ENCODE measurements at regions not wholly inside any gene's neighbourhood (a gene's known extent, or its start where the extent isn't known, plus 50 kb on each side); places are given as distances from the start of the nearest gene placed in this dataset. TPM values are rescaled to one million over a fixed set of nuclear protein-coding genes. Genes with fewer than 3 reads are reported as not detected.
A peak's percentile ranks its signal among the peaks of the same experiment; 100 is the strongest.

DNA sequence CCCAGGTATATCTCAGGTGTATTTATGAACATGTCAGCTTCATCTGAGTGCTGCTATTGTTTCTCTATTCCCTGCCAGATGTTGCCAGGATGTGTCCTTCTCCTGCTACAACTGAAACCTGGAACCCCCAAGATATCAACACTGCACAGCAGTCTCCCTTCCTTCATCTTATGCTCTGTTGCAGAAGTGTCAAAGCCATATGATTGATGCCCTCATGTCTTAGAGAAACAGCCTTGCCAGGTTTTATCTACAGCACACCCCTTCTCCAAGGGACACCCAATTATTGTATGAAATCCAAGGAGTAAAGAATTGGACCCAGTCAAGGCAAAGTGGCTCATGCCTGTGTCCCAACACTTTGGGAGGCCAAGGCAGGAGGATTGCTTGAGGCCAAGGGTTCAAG, 60.5 kb upstream of the GHITM start:
- H3K4me1 ChIP-seq: no peaks in the 10 kb centered on the region
- H3K27me3 ChIP-seq: no peaks in the 10 kb centered on the region
- no peak overlapping the region for H3K4me3 ChIP-seq
- no peaks in the 10 kb centered on the region for H3K9me3 ChIP-seq
- no peak for DNase-seq
- no peak overlapping the region for H3K27ac ChIP-seq
- H3K36me3 ChIP-seq: no peaks in the 10 kb centered on the region
- no peak for TF ChIP-seq POLR2A (IDR thresholded peaks at IDR 0.05)
- TF ChIP-seq, protein P1, sequence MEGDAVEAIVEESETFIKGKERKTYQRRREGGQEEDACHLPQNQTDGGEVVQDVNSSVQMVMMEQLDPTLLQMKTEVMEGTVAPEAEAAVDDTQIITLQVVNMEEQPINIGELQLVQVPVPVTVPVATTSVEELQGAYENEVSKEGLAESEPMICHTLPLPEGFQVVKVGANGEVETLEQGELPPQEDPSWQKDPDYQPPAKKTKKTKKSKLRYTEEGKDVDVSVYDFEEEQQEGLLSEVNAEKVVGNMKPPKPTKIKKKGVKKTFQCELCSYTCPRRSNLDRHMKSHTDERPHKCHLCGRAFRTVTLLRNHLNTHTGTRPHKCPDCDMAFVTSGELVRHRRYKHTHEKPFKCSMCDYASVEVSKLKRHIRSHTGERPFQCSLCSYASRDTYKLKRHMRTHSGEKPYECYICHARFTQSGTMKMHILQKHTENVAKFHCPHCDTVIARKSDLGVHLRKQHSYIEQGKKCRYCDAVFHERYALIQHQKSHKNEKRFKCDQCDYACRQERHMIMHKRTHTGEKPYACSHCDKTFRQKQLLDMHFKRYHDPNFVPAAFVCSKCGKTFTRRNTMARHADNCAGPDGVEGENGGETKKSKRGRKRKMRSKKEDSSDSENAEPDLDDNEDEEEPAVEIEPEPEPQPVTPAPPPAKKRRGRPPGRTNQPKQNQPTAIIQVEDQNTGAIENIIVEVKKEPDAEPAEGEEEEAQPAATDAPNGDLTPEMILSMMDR (IDR thresholded peaks at IDR 0.05): no peak
- intact Hi-C loops (cut with DNase I; ENCODE audit: low total_unique reads): no loop called here

DNA sequence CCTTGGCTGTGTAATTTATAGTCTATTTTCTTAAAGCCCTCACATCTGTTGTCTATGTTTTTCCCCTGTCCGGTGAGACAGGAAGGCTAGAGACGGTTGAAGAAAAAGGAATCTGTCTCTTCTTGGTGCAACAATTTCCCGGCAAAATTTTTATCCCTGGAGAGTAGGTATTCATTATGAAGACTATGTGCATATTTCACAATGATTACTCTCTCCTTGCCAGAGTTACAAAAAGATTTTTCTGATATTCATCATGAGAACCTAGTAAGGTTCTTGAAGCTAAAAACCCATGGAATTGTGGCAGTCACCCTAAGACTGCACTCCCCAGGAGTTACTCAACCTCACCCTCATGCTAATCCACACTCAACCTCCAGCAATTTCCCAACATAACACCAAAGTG, 55.0 kb upstream of the GHITM start:
- no peak for DNase-seq
- TF ChIP-seq, protein P1 (IDR thresholded peaks at IDR 0.05): no peak
- TF ChIP-seq POLR2A (IDR thresholded peaks at IDR 0.05): no peak
- intact Hi-C loops (cut with DNase I; ENCODE audit: low total_unique reads): no loop called here
- no peaks in the 10 kb centered on the region for H3K9me3 ChIP-seq
- H3K27me3 ChIP-seq: no peaks in the 10 kb centered on the region
- no peak overlapping the region for H3K4me3 ChIP-seq
- H3K27ac ChIP-seq: no peak overlapping the region
- H3K4me1 ChIP-seq: no peaks in the 10 kb centered on the region
- no peaks in the 10 kb centered on the region for H3K36me3 ChIP-seq

DNA sequence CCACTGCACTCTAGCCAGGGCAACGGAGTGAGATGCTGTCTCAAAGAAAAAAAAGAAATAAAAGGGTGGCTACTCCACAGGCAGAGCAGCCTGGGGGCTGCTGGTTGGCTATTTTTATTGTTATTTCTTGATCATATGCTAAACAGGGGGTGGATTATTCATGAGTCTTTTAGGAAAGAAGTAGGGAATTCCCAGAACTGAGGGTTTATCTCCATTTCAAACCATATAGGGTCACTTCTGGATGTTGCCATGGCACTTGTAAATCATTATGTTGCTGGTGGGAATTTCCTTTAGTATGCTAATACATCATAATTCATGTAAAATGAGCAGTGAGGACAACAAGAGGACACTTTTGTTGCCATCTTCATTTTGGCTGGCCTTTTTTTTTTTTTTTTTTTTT, 52.1 kb upstream of the GHITM start:
- H3K36me3 ChIP-seq: no peaks in the 10 kb centered on the region
- no peak for TF ChIP-seq POLR2A (IDR thresholded peaks at IDR 0.05)
- TF ChIP-seq, protein P1 (IDR thresholded peaks at IDR 0.05): no peak

DNA sequence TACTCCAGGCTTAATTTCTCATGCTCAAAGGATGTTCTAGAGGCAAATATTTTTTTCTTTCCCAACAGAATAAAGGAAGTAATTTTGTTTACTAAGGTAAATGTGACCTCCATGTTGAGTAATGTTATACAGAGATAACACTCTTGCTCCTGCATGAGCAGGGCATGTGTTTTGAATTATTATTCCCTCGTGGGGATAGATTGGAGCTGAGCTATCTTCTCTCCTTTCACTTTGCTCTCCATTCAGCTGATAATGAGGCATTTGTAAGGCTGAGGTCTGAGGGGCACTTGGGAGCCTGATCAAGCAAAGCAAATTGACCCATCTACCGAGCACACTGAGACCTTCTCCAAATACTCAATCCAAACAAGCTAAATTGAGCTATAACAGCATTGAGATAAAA, 50.7 kb upstream of the GHITM start:
- Histone ChIP-seq H3K36me3 (no peaks in the 10 kb centered on the region), H3K27ac (peak overlapping the region in 1 of 2 donors; percentile 8), H3K9me3 (no peaks in the 10 kb centered on the region), H3K27me3 (no peaks in the 10 kb centered on the region), H3K4me1 (no peaks in the 10 kb centered on the region), H3K4me3 (no peak overlapping the region)
- no peak for DNase-seq
- intact Hi-C loops (cut with DNase I; ENCODE audit: low total_unique reads): no loop called here
- TF ChIP-seq, protein P1 (IDR thresholded peaks at IDR 0.05): no peak
- TF ChIP-seq POLR2A (IDR thresholded peaks at IDR 0.05): no peak

More for the DNA sequence above, 52.1 kb upstream of the GHITM start:
- H3K27me3 ChIP-seq: no peaks in the 10 kb centered on the region
- H3K9me3 ChIP-seq: no peaks in the 10 kb centered on the region
- H3K27ac ChIP-seq: no peak overlapping the region
- H3K4me1 ChIP-seq: no peaks in the 10 kb centered on the region
- DNase-seq: no peak
- intact Hi-C loops (cut with DNase I; ENCODE audit: low total_unique reads): no loop called here
- no peak overlapping the region for H3K4me3 ChIP-seq

DNA sequence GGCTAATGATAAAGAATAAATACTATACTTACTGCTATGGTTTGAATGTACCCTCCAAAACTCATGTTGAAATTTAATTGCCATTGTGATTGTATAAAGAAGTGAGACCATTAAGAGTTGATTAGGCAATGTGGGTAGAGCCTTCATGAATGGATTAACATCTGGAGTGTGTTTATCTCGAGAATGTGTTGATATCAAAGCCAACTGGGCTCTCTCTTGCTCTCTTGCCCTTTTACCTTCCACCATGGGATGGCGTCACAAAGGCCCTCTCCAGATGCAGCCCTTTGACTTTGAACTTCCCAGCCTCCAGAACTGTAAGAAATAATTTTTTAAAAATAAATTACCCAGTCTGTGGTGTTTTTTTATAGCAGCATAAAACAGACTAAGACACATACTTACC, 50.1 kb upstream of the GHITM start:
- Histone ChIP-seq H3K4me3 (no peak overlapping the region), H3K9me3 (no peaks in the 10 kb centered on the region), H3K27me3 (no peaks in the 10 kb centered on the region), H3K36me3 (no peaks in the 10 kb centered on the region), H3K4me1 (no peaks in the 10 kb centered on the region), H3K27ac (no peak overlapping the region)
- DNase-seq: no peak
- intact Hi-C loops (cut with DNase I; ENCODE audit: low total_unique reads): no loop called here
- TF ChIP-seq POLR2A (IDR thresholded peaks at IDR 0.05): no peak
- TF ChIP-seq, protein P1 (IDR thresholded peaks at IDR 0.05): no peak

Small RNAs in the stretch of these regions (small RNA-seq; reads per million reads assigned to genes)
- gene RNU1-65P (not detected), gene RNU6-129P (not detected), gene RNU6-478P (not detected)

All from uterus (tissue), 3 donors.